Mesodermal cell (in vitro differentiated cells): ENCODE measurements at regions not wholly inside any gene's neighbourhood (a gene's known extent, or its start where the extent isn't known, plus 50 kb on each side); places are given as distances from the start of the nearest gene placed in this dataset.

Source experiments
- H3K27ac ChIP-seq: 2 replicates; pipeline ENCODE4 v1.7.0; 2013; ENCODE audit warnings: mild to moderate bottlenecking, low read depth, low read length, moderate library complexity; ENCODE audit not compliant: severe bottlenecking
- H3K36me3 ChIP-seq: 2 replicates; pipeline ENCODE4 v1.7.1; 2013; ENCODE audit warnings: mild to moderate bottlenecking, low read length, moderate library complexity; ENCODE audit not compliant: control insufficient read depth, insufficient read depth
- H3K4me1 ChIP-seq: one replicate; pipeline ENCODE4 v1.7.1; 2013; ENCODE audit warnings: mild to moderate bottlenecking, low read length; ENCODE audit not compliant: insufficient read depth, control insufficient read depth, poor library complexity, severe bottlenecking
- H3K4me3 ChIP-seq: 2 replicates; pipeline ENCODE4 v1.7.0; 2013; ENCODE audit warnings: low read length, control low read depth, mild to moderate bottlenecking; ENCODE audit not compliant: insufficient read depth, poor library complexity, severe bottlenecking; ENCODE audit errors: extremely low read depth
- H3K9me3 ChIP-seq: 2 replicates; pipeline ENCODE4 v1.7.1; 2013; ENCODE audit warnings: mild to moderate bottlenecking, low read length, moderate library complexity; ENCODE audit not compliant: control insufficient read depth
- WGBS, 2 experiments: methylation state at CpG; one replicate each; pipeline ENCODE4 v1.1.5; 2013; ENCODE audit warnings: missing lambda C conversion rate in 2 of 2; ENCODE audit not compliant: insufficient coverage in 2 of 2; 5-methylcytosine and 5-hydroxymethylcytosine counted together

DNA sequence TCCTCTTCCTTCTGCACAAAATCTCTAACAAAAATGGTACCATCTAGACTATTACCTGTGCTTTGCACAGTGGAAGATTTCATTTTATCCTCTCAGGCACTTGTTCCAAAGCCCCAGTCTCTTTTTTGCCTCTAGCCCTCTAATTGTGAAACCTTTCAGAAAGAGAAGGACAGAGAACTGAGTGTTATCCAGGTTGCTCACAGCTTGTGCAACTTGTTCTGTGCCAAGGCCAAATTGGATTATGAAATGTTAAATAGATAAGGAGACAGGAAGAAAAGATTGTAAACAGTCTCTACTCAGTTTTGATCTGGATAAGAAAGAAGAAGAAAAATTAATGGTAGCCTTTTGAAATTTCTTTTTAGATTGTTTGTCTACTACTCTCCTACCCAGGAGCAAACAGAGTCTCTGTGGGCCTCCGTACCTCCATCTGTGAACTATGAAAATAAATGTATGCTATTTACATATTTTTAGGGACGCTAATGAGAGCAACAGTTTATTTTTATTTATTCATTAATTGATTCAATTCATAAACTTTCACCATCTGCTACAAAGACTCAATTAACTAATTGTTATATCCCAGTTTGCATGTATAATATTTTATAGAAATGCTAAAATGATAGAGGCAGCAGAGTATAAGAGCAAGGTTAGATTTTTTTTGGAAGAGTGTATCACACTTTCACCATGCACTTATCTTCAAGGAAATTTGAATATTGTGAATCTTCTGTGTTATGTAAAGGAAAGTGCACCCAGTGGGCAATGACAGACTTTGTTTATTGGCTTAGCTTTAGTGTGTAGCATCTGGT is 339.0 kb upstream of the ETAA1 start:
- H3K36me3 ChIP-seq: no peaks in the 10 kb centered on the region
- no peak overlapping the region for H3K27ac ChIP-seq
- no peak overlapping the region for H3K4me3 ChIP-seq
- H3K9me3 ChIP-seq: no peaks in the 10 kb centered on the region
- H3K4me1 ChIP-seq: no peaks in the 10 kb centered on the region
- WGBS, 2 experiments: no CpG with 5 or more reads among the region's 2 CpGs

DNA sequence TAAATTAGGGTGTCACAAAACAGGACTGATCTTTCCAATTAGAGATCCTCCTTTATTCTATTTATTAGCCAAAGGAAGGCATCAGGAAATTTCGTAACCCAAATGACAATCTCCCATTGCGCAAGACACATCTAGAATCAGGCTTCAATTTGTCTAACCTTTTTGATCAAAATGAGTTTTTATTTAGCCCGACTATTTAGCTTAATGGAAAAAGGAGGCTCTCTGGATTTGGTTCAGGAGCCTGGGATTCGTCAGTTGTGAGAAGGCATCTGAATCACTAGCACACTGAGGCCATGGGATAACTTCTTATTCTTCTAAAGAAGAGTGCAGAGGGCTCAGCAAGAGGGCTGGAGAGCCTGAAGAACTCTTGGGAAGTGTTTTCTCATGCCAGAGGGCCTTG is 332.1 kb upstream of the ETAA1 start:
- Histone ChIP-seq H3K27ac (no peak overlapping the region), H3K36me3 (no peaks in the 10 kb centered on the region), H3K4me1 (no peaks in the 10 kb centered on the region), H3K9me3 (no peaks in the 10 kb centered on the region), H3K4me3 (no peak overlapping the region)
- 89 to 93% methylated on average over 2 to 4 of the region's 4 CpGs for WGBS, 2 experiments

DNA sequence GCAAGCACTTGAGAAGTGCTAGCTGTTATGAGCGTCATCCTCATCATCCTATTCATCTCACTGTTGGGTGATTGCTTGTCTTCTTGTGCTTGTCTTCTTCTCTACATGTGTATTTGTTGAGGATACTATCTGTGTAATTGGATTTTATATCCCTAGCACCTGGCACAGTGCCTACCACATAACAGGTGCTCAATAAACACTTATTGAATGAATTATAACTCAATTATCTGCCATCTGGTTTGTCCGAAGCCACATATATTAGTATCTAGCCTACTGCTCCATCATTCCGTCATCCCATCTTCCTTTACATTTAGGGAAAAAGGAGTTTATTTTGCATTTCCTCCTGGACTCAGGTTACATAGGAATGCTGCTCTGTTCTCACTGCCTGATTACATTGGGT is 330.4 kb upstream of the ETAA1 start:
- Histone ChIP-seq H3K36me3 (no peaks in the 10 kb centered on the region), H3K4me1 (no peaks in the 10 kb centered on the region), H3K9me3 (no peaks in the 10 kb centered on the region), H3K4me3 (no peak overlapping the region), H3K27ac (no peak overlapping the region)
- WGBS, 2 experiments: 95% methylated on average over 2 of the region's 3 CpGs; no CpG with 5 or more reads in 1 of the 2 experiments

DNA sequence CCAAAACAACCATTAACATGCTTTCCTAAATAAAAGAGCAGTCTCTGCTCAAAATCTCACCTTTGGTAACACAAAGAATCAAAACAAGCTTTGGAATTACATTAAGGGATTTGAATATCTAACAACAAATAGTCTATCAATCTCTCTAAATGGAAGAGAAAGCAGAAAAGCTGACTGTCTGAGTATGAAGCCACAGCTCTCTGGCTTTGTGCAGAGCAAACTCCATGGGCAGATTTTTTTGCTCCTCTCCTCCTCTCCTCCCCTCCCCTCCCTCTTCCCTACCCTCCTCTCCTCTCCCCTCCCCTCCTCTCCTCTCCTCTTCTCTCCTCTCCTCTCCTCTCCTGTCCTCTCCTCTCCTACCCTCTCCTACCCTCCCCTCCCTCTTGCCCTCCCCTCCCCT is 329.5 kb upstream of the ETAA1 start:
- H3K27ac ChIP-seq: no peak overlapping the region
- no peaks in the 10 kb centered on the region for H3K36me3 ChIP-seq
- H3K9me3 ChIP-seq: no peaks in the 10 kb centered on the region
- no peaks in the 10 kb centered on the region for H3K4me1 ChIP-seq
- H3K4me3 ChIP-seq: no peak overlapping the region

DNA sequence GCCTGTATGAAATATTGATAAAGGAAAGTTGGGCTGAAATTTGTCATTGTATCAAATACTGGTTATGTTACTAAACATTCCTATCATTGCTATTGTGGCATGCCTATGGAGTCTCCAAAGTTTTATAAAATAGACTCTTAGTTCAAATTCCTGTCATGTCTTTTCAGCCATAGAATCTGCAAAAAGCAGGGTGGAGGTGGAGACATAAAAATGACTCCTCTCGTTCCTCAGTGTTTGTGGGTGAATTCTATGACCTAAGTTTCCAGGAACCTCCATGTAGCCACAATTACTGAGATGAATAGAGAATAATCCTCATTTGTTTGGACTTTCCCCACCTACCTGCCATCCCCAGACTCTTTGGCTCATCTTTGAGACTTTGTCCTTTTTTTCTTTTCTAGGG is 326.3 kb upstream of the ETAA1 start:
- no CpG with 5 or more reads among the region's 1 CpG for WGBS, 2 experiments
- no peak overlapping the region for H3K27ac ChIP-seq
- no peak overlapping the region for H3K4me3 ChIP-seq
- H3K9me3 ChIP-seq: no peaks in the 10 kb centered on the region
- H3K36me3 ChIP-seq: no peaks in the 10 kb centered on the region
- H3K4me1 ChIP-seq: no peaks in the 10 kb centered on the region

DNA sequence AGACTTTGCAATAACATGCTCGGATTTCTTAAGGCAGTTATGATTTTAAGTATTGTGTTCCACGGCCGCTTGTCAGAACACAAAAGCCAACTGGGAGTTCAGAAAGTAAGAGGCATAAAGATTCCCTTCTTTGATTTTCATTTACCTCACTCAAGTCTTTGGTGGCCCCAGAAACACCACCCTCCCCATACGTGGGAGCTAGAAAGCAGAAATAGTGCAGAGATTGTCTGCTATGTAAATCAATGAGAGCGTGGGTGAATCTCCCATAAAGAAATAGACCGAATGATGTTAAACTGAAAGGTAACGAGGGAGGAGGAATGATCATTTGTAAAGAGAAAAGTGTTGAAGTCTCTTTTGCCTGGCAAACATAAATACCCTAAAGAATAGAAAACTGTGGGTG is 322.1 kb upstream of the ETAA1 start:
- Histone ChIP-seq H3K9me3 (no peaks in the 10 kb centered on the region), H3K27ac (no peak overlapping the region), H3K4me1 (no peaks in the 10 kb centered on the region), H3K36me3 (no peaks in the 10 kb centered on the region), H3K4me3 (no peak overlapping the region)
- WGBS, 2 experiments: no CpG with 5 or more reads among the region's 7 CpGs

DNA sequence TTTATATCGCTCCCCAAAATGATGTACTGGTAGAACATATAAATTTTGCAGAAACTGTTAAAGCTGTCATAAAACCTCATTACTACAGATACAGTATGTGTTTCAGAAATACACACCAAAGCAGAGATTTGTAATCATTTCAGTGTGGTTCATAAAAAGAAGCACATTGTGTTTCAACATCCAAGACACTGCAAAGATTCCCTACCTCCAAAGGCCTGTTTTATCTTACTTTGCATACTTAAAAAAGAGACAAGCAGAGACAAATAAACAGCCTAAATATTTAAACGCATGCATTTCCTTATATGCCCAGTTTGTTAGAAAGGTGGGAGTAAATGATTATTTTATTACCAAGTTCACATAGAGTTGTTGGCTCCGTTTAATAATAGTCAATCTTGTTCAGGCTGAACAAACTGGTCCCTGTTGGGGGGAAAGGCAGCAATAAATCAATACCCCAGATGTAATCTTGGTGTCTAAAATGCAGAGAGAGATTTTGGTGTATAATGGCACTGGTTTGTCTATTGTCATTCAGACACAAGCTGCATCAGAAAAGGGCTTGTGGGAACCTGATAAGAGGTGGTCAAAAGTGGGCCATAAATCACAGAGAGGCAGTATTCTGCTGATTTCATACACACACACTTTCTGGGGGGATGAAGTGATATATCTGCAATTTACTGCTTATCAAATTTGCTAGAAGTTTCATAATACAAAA is 321.4 kb upstream of the ETAA1 start:
- Histone ChIP-seq H3K9me3 (no peaks in the 10 kb centered on the region), H3K4me3 (no peak overlapping the region), H3K27ac (no peak overlapping the region), H3K4me1 (no peaks in the 10 kb centered on the region), H3K36me3 (no peaks in the 10 kb centered on the region)
- WGBS, 2 experiments: 100% methylated on average over 1 of the region's 3 CpGs; no CpG with 5 or more reads in 1 of the 2 experiments

DNA sequence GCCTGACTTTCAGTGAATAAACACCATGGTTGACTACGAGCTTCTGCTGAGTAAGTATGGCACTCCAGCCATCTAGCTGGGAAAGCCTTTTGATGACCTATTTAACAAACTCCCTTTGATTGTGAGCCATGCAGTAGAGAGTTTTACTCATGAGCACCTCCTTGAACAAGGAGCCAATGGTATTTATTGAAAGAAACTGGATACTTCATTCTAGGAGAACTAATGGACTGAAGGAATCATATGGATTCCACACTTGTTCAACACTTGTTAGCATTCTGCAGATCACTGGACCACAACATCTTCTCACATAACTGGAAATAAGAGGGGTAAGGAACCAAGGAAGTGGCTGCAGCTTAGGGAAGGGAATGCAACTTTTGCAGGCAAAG is 320.9 kb upstream of the ETAA1 start:
- 100% methylated on average over 1 of the region's 1 CpG; no CpG with 5 or more reads in 1 of the 2 experiments for WGBS, 2 experiments
- Histone ChIP-seq H3K4me1 (no peaks in the 10 kb centered on the region), H3K9me3 (no peaks in the 10 kb centered on the region), H3K4me3 (no peak overlapping the region), H3K27ac (no peak overlapping the region), H3K36me3 (no peaks in the 10 kb centered on the region)

DNA sequence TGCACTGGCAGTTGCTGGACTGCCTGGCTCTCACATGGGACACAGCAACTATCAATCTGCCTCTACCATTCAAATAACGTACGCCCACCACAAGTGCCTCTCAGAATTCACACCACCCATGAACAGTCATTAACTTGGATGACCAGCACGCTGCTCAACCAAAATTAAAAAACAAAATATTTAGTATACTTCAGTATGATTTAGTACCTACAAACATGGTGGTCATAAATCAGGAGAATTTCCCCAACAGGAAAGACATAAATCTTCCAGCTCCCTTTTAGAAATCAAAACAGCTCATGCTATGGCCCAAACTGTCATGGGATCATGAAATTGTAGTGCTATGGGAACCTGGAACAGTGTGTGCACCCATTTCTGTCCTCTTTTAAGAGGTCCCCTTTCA is 317.4 kb upstream of the ETAA1 start:
- Histone ChIP-seq H3K4me1 (no peaks in the 10 kb centered on the region), H3K9me3 (no peaks in the 10 kb centered on the region), H3K4me3 (no peak overlapping the region), H3K27ac (no peak overlapping the region), H3K36me3 (no peaks in the 10 kb centered on the region)
- WGBS, 2 experiments: 69% methylated on average over 2 of the region's 3 CpGs; no CpG with 5 or more reads in 1 of the 2 experiments

DNA sequence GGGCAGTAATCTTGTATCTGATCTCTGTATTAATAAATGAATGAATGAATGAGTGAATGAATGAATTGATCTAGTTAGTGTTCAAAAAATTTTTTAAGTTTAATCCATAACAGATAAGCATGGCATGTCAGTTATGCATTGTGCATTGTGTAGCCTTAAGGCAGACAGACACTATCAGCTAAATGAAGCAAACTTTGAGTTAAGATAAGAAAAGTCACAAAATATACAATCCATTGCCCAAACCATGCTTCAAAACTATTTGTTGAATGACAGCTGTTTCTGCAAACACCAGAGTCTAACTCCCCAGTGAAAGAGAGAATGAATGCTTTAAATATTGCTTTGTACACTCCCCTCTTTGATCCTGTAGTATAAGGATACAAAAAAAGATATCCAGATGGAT is 314.3 kb upstream of the ETAA1 start:
- Histone ChIP-seq H3K9me3 (no peaks in the 10 kb centered on the region), H3K27ac (no peak overlapping the region), H3K4me1 (no peaks in the 10 kb centered on the region), H3K4me3 (no peak overlapping the region), H3K36me3 (no peaks in the 10 kb centered on the region)

DNA sequence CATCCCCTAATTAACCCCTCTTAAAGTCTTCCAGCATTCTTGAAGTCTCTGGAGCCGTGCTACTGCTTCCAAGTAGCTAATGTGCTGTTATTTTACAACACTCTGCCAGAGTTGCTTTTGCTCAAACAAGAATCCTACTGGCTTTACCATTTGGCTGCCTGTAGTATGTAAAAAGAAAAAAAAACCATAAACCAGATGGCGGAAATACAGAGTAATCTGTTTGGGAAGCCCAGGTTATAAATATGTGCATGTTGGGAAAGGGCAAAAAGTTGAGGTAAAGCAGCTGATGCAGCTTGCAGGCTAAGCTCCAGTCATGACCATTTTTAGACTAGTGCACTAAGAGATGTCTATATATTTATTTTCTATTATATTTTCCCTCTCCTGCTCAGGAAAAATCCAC is 313.2 kb upstream of the ETAA1 start:
- Histone ChIP-seq H3K9me3 (no peaks in the 10 kb centered on the region), H3K27ac (no peak overlapping the region), H3K4me1 (no peaks in the 10 kb centered on the region), H3K4me3 (no peak overlapping the region), H3K36me3 (no peaks in the 10 kb centered on the region)
- 86 to 90% methylated on average over 1 to 2 of the region's 2 CpGs for WGBS, 2 experiments
